Erythroblast (primary cell): ENCODE measurements at regions not wholly inside any gene's neighbourhood (a gene's known extent, or its start where the extent isn't known, plus 50 kb on each side); places are given as distances from the start of the nearest gene placed in this dataset.
A peak's percentile ranks its signal among the peaks of the same experiment; 100 is the strongest.
"Not testable (repeated sequence)": the region's sequence is repeated elsewhere in the genome, so short reads cannot be mapped to it uniquely, and the experiment has no call there.

Source experiments
- DNase-seq, 2 experiments: peaks; one replicate each; lab custom pipeline; 2025; lab: John Stamatoyannopoulos, UW
- GATA1 ChIP-seq: IDR thresholded peaks from 2 replicates; pipeline ENCODE4 v1.6.1; 2011; ENCODE audit warnings: low read depth, mild to moderate bottlenecking, control low read depth, low read length, moderate library complexity
- POLR2A ChIP-seq: IDR thresholded peaks from 2 replicates; pipeline ENCODE4 v1.6.1; 2011; ENCODE audit warnings: mild to moderate bottlenecking, low read length

DNA sequence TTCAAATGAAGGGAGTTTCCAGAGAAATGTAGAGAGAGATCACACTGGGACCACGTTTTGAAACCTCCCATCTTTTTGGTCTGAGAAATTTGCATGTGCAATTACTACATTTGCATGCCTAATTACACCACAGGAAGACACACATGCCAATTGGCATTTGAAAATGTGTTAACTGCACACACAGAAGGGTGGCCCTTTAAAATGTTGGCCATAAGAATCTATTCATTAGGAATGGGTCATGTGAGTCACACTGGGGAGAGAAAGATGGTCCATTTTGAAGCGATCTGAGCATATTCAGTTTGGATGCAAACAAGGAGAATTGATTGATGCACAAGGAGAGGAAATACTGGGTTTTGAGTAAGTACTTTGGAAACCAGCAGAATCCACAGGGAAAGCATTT, 1407.1 kb upstream of the ACVR2A start:
- DNase-seq: no peak
- TF ChIP-seq POLR2A: no peak
- TF ChIP-seq GATA1: no peak

DNA sequence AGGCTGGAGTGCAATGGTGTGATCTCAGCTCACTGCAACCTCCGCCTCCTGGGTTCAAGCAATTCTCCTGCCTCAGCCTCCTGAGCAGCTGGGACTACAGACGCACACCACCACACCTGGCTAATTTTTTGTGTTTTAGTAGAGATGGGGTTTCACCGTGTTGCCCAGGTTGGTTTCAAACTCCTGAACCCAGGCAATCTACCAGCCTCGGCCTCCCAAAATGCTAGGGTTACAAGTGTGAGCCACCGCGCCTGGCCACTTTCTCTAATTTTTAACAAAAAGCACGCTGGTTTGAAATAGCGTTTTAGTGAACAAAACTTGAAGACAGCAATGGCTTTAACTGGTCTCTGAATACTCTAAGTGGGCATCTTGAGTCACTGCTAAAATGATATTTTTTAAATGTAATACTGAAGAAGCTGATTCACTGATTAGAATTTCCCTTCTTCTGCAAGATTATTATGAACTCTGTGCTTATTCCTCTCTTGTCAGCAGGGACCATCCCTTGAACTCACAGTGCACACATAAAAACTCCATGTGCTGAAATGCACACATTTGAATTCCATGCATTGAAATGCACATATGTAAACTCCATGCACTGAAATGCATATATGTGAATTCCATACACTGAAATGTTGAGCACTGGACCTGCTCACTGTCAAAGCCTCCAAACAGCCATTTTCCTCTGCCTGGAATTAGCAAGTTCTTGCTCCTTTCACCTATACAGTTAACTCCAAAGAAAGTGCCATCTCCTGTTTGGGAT, 1411.5 kb upstream of the ACVR2A start:
- TF ChIP-seq GATA1: no peak
- TF ChIP-seq POLR2A: no peak
- no peak for DNase-seq

DNA sequence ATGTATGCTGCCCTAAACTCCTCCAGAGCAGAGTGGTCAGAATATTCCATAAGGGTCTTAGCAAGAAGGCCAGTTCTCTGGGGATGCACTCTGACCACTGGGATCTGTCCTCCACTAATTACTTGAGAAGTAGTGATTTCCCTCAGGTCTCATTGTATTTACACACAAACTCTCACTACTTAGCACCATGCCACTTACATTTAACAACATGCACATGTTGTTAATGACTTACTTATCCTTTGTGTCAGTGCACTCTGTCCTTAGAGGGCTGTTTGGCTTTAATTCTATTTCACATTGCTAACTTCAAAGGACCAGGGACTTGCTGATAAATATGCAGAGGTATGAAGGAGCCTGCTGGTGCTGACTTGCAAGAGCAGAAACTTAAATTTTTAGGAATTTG, 1415.5 kb upstream of the ACVR2A start:
- TF ChIP-seq POLR2A: no peak
- no peak for TF ChIP-seq GATA1
- no peak for DNase-seq

DNA sequence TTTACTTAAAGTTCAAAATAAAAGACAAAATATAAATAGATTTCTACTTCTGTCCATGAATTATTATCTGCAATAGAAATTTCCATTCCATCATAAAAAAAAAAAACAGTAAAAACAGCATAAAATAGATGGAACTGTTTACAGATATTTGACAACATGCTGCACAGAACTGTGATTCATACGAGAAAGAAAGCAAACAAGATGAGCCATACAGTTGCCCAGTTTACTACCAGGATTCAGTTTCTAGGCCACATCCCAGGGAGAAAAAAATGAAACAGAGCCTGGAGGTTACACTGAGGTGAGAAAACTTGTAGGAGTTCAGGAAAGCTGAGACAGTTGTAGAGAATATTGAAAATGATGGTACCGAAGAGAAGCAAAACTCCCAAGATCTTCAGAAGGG, 1426.9 kb upstream of the ACVR2A start:
- DNase-seq: no peak
- TF ChIP-seq POLR2A (no peak), GATA1 (no peak)

DNA sequence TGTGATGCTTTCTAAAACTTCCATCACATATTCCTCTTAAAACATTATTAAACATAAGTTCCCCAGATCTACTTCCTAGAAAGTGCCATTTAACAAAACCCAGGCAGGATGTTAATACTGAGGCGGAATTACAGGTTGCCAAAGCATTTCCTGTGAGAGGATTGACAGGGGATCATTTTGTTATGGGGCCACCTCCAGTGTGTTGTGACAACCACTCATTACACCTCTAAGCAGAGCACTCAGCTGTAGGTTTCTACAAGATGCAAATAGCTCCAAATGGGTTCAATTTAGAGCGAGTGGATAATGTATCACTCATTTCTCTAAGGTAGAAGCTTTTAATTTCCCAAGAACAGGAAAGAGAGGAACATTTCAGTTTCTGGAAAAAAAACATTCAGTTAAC, 1429.5 kb upstream of the ACVR2A start:
- no peak for DNase-seq

DNA sequence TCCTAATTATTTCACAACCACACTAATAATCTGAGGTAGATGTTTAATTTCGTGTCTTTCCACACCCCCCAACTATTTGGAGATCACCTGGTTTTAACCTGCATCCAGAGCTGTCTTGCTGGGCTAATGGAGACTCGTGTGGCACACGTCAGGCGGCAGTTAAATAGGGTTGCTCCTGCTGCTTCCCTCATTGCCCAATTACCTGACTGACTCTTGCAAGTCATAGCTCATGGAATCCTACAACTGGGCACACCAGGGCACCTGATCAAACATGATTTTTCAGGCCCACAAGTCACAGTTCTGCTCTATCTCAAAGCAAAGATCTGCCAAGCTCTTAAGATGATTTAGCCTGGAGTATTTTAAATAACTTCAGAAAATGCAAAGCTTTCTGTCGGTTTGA, 1430.4 kb upstream of the ACVR2A start:
- no peak for DNase-seq
- TF ChIP-seq POLR2A (no peak), GATA1 (no peak)

More for the DNA sequence above, 1429.5 kb upstream of the ACVR2A start:
- TF ChIP-seq GATA1 (no peak), POLR2A (no peak)

DNA sequence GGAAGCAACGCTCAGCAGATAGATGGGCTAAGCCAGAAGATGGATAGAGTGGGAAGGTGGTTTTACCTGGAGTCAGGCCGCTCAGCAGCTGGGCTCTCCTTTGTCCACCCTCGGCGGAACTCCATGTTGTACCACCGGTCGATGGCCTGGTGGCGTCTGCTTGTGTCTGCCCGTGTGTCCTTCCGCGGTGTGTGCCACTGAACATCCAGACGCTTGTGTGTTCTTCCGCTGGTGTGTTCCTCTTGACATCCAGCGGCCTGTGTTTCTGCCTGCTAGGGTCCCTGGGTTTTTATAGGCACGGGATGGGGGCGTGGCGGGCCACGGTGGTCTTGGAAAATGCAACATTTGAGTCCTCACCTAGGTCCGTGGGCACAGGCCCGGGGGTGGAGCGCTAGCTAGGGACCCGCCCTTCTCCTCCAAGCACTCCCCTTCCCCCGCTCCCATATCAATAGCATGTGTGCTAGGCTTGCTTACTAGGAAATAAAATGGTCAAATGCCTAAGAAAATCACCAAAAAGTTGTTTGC, 1431.7 kb upstream of the ACVR2A start:
- TF ChIP-seq POLR2A: no peak
- no peak for TF ChIP-seq GATA1
- no peak for DNase-seq

DNA sequence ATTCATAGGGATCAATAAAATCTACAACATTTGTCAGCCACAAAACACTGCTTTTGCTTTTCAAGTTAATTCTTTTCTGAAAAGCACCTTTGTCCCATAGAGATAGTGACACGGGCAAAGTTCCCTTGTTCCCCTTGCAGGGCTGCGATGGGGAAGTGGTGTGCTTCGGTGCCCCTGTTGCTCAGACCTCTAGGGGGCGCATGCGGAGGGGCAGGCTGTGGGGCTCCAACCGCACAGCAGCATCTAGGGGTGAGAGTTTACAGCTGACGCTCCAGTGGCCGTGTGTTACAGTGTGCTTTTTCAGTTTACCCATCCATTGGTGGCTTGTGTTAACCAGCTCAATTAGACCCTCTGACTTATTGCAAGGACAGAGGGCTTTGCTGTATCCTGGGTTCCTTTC, 1432.2 kb upstream of the ACVR2A start:
- no peak for TF ChIP-seq GATA1
- no peak for TF ChIP-seq POLR2A
- DNase-seq: peak; percentile 7 to 19

DNA sequence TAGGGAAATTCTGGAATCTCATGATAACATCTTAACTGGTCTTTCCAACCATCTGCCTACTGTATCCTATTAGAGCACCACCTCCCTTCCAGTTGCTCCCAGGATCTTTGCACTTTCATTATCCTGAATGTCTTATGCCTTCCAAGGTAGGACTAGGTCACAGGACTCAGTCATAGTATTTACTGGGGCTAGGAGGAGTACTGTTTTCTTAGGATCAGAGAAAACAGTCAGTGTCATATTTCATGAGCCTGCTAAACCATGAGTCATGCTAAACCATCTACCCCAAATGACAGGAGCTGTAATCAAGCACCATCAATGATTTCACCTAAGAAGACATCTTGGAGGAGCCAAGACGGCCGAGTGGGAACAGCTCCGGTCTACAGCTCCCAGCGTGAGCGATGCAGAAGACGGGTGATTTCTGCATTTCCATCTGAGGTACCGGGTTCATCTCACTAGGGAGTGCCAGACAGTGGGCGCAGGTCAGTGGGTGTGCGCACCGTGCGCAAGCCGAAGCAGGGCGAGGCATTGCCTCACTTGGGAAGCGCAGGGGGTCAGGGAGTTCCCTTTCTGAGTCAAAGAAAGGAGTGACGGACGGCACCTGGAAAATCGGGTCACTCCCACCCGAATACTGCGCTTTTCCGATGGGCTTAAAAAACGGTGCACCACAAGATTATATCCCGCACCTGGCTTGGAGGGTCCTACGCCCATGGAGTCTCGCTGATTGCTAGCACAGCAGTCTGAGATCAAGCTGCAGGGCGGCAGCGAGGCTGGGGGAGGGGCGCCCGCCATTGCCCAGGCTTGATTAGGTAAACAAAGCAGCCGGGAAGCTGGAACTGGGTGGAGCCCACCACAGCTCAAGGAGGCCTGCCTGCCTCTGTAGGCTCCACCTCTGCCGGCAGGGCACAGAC, 1439.2 kb upstream of the ACVR2A start:
- not testable (repeated sequence) for DNase-seq

DNA sequence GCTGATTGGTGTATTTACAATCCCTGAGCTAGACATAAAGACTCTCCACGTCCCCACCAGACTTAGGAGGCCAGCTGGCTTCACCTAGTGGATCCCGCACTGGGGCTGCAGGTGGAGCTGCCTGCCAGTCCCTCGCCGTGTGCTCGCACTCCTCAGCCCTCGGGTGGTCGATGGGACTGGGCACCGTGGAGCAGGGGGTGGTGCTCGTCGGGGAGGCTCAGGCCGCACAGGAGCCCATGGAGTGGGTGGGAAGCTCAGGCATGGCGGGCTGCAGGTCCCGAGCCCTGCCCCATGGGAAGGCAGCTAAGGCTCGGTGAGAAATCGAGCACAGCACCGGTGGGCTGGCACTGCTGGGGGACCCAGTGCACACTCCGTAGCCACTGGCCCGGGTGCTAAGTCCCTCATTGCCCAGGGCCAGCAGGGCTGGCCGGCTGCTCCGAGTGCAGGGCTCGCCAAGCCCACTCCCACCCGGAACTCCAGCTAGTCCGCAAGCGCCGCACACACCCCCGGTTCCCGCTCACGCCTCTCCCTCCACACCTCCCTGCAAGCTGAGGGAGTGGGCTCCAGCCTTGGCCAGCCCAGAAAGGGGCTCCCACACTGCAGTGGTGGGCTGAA, 1441.2 kb upstream of the ACVR2A start:
- DNase-seq: not testable (repeated sequence)

DNA sequence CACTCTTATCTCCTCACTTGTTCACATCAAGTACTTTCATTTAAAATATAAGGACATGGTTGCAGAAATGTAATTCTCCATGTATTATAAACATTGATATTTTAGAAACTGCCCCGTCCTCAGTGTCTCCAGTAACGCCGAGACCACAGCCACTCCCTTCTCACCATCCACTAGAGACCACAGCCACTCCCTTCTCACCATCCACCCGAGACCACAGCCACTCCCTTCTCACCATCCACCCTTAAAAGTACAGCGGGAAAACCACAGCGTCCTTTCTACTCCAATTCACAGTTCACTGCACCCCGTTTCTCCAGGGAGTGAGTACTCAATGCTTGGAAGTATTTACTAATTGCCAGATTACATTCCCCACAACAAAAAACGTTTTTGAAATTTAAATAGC, 1452.2 kb upstream of the ACVR2A start:
- DNase-seq: no peak
- TF ChIP-seq GATA1: no peak
- TF ChIP-seq POLR2A: no peak

DNA sequence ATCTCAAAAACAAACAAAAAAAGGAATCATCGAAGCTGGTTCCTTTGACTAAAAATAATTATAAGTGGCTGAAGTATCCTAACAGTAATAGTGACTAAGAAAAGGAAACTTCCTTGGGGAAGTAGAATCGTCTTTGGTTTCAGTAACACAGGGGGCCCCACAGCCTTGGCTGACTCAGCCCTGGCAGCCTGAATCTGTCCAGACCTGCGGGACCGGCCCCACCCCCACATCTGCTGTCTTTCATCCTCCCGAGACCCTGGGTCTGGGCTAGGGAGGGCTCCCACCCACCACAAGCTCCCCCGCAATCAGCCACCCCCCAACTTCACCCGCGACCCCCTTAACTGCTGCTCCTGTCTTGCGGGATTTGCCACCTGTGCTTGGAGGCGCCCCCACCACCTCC, 1452.6 kb upstream of the ACVR2A start:
- no peak for DNase-seq
- no peak for TF ChIP-seq POLR2A
- TF ChIP-seq GATA1: no peak

DNA sequence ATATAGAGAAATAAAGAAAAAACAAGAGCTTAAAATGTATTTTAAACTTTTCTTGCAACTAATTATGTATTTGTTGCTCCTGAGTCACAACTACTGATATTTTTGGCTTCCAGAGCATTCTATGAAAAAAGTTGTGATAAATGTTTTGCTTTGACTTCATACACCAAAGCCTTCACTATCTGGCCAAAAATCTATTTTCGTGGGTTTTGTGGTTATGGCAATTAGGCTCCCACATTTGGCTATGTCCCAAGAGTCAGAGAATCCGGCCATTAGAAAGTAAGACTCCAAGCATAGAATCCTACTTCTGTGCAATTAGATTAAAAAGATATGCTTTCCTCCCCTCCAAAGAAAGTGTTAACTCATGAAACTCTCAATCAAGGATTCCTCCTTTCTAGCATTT, 1456.1 kb upstream of the ACVR2A start:
- TF ChIP-seq POLR2A: no peak
- no peak for TF ChIP-seq GATA1
- DNase-seq: no peak

DNA sequence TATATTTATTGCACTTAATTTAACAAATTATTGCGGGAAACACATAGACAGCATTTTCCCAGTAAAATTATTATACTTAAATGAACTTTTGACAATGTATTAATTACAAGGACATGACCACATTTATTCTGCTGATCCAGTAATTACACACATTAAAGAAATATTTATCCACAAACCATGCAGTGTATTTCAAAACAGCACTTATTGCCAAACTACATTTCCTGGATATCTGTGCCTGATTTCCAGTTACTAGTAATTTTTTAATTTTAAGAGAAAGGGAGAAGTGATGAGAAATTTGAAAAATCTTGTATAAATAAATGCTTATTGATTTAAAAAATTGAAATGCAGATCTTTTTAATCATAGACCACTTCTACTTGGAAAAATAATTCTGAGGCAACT, 1458.7 kb upstream of the ACVR2A start:
- no peak for DNase-seq
- TF ChIP-seq POLR2A (no peak), GATA1 (no peak)

DNA sequence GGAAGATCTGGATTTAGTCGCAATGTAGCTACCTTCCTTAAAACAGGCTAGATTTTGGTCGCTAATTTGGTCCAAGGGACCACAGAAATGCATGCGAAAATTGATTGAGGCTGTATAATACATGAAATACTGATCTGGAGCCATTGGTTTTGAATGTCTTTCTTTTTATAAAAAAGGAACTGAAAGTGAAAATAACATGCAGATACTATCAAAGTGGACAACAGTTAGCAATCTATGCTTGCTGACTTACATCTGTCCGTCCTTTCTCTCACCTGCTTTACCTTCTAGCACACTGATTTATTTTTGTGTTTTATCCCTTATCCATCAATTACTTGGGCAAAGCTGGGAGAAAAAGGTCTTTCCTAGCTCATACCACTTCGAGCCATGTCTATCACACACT, 1459.8 kb upstream of the ACVR2A start:
- no peak for DNase-seq

More for the DNA sequence above, 1459.8 kb upstream of the ACVR2A start:
- TF ChIP-seq GATA1: no peak
